NCI-H2171 treated with DMSO at 0.1 percent for 48 hours (cell line): ENCODE measurements at regions not wholly inside any gene's neighbourhood (a gene's known extent, or its start where the extent isn't known, plus 50 kb on each side); places are given as distances from the start of the nearest gene placed in this dataset.
"Not testable (repeated sequence)": the region's sequence is repeated elsewhere in the genome, so short reads cannot be mapped to it uniquely, and the experiment has no call there.

Source experiments
- DNase-seq: peaks from one replicate; lab custom pipeline; 2025; lab: John Stamatoyannopoulos, UW

DNA sequence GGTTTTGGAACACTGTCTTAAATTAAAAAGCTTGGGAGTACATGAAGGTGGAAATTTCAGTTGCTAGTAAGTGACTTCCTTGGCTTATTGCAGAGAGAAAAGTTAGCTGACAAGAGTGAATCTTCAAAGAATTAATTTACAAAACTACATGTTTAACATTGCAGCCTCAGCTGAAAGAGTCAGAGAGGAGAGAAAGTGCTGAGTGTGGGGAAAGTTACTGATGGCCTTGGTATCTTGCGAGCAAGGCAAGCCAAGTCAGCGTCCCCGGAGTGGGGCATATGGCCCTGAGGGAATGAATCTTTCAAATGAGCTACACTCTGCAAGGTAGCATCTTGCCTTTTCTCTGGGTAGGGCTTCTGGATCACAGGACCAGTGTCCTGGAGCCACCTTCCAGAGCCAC, 131.3 kb downstream of the LPIN1 start:
- no peak for DNase-seq

DNA sequence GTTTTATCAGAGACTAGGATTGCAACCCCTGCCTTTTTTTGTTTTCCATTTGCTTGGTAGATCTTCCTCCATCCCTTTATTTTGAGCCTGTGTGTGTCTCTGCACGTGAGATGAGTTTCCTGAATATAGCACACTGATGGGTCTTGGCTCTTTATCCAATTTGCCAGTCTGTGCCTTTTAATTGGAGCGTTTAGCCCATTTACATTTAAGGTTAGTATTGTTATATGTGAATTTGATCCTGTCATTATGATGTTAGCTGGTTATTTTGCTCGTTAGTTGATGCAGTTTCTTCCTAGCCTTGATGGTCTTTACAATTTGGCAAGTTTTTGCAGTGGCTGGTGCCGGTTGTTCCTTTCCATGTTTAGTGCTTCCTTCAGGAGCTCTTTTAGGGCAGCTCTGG, 138.8 kb downstream of the LPIN1 start:
- not testable (repeated sequence) for DNase-seq

DNA sequence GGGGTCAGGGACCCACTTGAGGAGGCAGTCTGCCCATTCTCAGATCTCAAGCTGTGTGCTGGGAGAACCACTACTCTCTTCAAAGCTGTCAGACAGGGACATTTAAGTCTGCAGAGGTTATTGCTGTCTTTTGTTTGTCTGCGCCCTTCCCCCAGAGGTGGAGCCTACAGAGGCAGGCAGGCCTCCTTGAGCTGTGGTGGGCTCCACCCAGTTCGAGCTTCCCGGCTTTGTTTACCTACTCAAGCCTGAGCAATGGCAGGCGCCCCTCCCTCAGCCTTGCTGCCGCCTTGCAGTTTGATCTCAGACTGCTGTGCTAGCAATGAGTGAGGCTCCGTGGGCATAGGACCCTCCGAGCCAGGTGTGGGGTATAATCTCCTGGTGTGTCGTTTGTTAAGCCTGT, 140.5 kb downstream of the LPIN1 start:
- peak; percentile 79 for DNase-seq

DNA sequence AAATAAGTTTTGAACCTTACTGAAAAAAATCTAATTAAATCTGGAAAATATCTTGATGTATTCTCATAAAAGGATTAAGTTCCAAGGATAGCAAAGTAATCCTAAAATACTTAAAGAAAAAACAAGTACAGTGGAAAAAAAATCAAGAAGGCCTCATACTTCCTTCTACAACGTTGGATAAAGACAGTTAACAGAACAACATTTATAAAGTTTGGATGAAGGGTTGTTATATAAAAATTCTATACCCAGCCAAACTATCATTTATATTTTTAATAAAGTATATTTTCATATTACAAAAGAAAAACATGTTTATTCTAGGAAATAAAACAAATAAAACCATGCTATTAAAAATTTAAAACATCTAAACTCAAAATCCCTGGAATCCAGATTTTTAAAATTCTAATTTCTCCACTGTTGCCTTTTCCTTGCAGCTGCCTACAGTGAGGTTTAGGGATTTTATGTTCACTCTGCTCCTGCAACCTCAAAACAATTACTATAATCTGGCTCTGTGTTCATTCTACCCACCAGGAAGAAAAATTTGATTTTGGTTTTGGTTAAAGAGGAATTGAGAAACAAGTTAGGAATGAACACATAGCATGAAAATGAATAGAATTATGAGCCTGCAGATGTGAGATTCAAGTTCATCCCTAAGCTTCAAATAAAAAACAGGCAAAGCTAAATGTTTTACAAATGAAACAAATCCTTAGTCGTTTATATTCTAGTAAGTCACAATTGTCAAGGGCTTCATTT, 142.8 kb downstream of the LPIN1 start:
- DNase-seq: no peak

DNA sequence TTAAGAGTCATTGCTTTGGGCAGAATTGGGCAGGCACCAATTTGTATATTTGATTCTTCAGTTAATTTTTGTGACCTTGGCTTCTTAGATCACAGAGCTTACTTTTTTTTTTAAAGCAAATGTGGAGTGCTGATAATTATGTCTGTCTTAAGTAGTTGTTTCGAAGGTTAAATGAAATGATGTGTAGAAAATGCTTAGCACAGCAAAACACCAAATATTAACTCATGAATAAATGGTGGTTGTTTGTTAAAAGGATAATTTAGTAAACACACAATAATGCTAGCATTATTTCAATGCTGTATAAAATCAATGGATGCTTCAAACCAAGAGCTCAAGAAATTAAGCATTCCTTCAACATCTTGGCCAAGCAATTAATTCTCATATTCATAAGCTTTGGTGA, 143.4 kb downstream of the LPIN1 start:
- no peak for DNase-seq

DNA sequence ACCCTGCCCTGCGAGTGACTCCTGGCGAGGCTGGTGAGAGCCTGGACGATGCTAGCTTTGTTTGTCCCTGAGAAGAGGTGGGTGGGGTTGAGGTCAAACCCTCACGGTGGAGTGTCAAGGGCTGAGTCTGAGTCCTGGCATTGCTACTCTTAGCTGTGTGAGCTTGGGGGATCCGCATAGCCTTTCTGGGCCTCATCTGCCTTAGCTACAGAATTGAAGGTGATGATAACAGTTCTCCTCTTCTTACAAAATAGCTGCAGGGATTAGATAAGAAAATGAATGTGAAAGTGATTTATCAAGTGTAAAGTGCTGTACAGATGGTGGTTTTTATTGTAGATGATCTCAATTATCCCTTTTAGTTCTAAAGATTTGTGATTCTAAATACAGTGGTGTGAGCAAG, 144.6 kb downstream of the LPIN1 start:
- DNase-seq: no peak

DNA sequence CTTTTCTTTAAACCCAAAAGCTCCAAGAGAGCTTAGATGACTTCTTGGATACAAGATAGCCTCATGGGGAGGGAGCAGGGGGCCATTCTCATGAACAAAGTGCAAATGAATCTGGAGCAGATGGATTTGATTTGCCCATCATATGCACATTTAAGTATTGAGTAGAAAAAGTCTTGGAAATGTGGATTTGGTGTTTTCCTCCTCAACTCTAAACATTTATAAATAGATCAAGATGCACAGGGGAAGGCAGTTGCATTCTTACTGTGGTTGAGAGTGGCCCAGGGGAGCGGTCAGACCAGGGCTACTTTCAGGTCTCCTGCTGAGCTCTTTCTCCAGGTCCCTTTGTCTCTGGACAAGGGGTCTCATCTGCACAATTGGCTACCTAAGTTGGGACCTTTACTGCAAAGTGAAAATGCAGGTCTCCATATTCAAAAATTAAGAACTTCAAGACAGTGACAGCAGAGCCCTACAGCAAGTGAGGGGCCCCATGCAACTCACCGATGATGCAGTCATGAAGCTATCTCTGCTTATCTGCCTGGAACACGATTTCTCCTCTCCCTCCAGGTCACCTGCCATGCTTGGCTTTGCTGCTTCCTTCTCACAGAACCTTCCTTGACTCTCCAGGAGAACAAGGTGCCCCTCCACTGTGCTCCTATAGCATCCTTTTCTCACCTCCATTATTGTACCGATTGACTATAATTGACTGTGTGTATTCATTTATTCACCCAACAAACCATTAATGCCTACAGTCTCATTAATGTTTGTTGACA, 145.4 kb downstream of the LPIN1 start:
- DNase-seq: no peak

DNA sequence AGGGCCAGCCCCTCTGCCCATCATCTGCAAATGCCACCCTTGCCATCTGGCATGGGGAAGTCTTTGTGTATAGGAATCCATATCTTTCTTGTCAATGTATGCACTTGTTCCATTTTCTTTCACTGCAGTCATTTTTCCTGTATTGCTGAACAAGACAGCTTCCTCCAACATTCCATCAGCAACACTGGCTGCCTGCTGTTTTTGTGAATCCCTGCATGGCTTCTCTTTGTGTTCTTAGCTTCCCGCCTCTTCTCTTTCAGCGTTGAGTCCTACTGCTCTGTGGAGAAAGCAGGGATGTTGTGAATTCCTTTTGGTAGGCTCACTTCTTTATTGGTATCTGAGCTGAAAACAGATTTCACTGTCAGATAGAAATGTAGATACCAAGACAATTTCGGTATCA, 150.0 kb downstream of the LPIN1 start:
- no peak for DNase-seq

DNA sequence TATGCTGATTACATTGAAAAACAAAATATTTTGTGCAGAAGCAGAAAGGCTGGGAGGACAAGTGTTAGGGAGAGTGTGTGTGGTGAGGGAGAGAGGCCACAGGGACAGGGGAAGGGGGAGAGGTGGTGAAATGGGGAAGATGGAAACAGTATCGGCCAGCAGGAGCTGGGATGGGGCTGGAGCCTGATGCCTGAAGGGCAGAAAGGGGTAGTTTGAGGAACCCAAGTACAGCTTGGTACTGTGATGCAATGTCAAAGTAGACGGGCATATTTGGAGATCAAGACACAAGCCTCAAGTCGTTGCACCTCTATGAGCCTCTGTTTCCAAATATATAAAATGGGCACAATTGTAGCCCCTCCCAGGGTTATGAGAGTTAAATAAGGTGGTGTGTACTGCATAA, 152.1 kb downstream of the LPIN1 start:
- no peak for DNase-seq

DNA sequence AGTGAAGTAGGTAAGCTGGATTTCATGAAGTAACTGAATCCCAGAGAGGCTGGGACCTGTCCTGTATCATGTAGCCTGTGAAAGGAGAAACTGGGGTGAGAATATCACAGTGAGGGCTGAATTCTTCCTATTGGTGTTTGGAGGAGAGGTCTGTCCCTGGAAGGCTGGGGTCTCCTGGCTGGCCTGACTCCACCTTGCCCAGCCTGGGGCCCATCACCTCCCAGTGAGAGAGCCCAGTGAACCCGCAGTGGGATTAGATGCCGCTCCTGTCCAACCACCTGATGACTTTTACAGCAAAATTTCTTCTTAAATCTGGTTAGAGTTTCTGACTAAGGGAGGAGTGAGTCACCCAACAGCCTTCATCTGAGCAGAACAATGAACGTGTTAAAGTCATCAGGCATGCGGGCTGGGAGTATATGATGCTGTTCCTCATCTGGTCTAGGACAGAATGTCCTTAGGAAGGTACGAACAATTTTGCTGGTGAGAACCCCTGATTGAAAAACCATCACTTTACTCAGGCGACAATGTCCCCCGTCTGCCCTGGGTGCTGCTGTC, 152.9 kb downstream of the LPIN1 start:
- DNase-seq: no peak

DNA sequence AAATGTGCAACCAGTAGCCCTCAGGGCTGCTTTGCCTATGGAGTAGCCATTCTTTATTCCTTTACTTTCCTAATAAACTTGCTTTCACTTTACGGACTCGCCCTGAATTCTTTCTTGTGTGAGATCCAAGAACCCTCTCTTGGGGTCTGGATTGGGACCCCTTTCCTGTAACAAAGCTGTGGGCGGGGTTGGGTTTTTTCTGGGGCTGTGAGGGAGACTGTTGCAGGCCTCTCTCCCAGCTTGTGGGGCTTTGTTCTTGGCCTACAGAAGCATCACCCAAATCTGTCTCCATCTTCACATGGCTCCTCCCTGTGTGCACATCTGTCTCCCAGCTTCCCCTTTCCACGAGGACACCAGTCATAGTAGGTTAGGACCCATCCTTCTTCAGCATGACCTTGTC, 154.5 kb downstream of the LPIN1 start:
- not testable (repeated sequence) for DNase-seq

DNA sequence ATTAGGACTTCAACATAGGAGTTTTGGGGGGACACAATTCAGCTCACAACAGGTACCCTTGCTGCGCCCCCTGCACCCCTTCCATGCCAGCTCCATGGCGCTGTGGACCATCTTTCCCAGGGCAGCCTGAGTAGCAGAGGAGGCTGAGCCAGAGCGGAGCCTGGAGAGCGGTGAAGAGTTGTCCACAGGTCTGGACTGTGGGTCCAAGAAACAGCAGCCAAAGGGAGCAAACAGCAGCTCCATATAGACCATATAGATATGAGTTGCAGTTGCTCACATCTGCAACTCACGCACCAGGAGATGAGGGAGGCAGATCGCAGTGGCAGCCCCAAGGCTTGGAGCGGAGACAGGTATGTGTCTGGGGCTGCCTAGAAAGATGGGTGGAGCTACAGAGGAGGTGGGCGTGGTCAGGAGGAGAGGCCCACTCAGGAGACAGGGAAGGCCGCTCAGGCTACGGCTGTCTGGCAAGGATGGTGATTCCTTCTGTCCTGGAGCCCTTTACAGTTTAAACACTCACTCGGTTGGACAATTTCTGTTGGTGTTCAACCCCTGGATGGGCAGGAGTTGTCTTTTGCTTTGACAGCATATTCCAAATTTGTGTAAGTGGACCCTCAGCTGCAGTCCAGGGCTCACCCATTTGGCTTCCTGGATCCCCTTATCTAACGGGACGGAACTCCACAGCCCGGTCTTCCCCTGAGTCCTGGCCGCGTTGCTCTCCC, 155.1 kb downstream of the LPIN1 start:
- no peak for DNase-seq

DNA sequence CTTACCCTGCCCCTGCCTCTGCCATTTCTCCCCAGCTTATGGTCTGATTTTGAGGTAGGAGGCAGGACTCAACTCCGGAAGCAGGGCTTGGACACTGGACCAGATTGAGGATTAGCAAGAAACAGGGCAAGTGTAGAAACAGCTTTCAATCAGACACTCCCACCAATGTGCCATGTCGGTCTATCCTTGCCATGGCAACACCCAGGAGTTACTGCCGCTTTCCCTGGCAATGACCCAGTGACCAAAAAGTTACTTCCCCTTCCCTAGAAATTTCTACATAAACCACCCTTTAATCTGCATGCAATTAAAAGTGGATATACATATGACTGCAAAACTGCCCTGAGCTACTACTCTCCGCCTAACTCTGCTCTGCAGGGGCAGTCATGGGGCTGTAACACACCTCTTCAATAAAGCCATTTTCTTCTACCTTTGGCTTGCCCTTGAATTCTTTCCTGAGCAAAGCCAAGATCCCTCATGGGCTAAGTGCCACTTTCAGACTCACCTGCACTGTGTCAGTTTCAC, 156.7 kb downstream of the LPIN1 start:
- no peak for DNase-seq

DNA sequence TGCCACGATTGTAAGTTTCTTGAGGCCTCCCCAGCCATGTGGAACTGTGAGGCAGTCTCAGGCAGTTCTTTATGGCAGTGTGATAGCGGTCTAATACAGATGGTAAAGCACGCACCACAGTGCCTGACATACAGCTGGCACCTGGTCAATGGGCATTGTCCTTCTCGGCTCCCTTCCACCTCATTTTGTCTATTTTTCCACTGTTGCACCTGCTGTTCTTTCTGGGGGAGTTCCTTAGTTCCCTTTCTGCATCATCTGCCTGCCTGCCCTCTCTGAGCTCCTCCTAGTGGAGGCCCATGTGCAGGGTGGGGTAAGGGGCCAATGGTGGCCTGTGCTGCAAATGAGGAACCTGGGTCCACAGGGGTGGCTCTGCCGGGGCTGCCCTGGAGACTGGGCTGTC, 157.6 kb downstream of the LPIN1 start:
- no peak for DNase-seq

DNA sequence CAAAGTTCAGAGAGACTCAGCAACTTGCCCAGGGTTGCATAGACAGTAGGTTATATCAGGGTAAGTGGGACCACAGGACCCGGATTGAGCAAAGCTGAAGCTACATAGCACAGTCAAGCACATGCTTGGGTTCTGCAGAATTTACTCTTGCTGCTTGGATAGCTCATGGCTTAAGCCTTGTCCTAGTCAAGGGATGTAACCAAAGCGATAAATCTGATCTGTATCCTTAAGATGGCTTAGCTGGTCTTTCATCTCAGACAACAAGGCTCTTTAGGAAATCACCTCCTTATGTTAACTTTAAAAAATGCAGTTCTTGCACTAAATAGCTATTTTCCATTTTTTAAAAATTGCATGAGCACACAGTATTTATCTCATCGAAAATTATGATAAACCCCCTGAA, 158.5 kb downstream of the LPIN1 start:
- DNase-seq: no peak

DNA sequence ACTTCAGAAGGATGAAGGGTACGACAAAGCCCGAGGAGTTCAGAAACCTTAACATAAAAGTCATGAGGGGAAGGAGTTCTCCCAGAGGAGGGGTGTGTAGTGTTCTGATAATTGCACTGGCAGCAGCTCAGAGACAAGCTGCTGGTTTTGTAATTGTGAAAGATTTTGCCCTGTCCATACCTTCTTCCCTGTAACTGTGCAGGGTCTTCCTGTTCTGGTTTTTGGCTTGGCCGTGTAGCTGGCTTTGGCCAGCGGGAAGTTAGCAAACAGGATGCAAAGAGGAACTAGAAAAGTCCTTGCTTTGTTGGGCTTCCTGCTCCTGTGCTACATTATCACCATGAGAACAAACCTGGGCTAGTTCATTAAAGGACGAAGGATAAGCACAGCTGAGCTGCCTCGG, 160.8 kb downstream of the LPIN1 start:
- DNase-seq: no peak

DNA sequence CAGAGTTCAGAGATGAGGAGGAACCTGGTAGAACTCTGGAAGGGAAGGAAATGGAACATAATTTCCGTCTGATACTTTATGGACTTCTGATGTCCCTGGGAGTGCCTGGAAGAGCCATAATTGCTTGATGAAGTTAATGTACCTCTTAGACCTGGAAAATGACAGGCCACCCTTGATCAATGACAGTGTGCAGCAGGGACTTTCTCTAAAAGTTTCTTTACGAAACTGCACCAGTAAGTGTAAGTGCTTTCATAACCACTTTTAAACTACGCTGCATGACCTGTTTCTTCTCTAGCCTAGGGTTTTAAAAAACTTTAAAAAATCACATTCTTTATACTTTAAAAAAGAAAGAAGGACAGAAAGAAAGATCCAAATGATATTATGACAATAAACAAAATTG, 164.5 kb downstream of the LPIN1 start:
- no peak for DNase-seq

DNA sequence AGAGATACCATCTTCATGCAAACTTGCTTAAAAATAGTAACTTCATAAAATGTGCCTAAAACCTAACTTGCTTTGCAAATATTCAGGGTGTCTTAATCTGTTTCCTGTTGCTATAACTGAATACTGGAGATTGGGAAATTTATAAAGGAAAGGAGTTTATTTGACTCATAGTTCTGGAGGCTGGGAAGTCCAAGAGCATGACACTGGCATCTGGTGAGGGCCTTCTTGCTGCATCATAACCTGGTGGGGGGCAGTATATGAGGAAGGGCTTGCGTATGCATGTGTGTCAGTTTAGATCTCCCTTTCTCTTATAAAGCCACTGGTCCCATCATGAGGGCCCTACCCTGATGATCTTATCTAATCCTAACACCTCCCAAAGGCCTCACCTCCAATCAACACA, 166.5 kb downstream of the LPIN1 start:
- no peak for DNase-seq

DNA sequence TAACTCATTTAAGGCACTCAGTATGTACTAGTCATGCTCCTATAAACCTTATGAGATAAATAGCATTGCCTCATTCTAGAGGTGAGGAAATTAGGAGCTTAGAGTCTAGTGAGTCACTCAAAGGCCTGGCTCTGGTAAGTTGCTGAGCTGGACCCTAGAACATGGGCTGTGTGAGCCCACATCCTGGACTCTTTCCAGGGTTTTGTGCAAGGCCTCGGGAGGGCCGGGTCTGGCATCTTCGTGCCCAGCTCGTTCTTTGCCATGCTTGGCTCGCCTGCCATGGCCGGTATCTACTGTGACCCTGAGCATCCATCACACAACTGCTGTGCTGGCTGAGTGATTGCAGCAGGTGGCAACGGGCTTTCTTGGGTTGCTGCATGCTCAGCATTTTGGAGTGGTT, 168.0 kb downstream of the LPIN1 start:
- DNase-seq: no peak

DNA sequence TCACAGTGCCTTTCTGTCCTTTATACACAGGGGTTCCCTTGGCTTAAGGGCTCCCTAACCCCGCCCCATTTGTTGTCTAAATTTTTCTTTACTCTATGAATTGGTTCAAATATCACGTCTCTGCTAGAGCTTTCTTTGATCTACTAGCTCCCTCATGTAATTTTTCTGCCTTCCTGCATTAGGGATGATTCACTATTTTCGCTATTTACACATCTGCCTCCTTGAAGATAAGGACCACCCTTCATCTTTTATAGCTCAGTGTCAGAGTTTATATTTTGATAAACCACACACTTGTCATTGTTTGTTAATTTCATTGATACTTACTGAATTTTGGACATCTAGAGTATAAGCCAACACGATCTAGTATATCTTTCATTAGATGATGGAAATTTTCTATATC, 169.2 kb downstream of the LPIN1 start:
- no peak for DNase-seq

DNA sequence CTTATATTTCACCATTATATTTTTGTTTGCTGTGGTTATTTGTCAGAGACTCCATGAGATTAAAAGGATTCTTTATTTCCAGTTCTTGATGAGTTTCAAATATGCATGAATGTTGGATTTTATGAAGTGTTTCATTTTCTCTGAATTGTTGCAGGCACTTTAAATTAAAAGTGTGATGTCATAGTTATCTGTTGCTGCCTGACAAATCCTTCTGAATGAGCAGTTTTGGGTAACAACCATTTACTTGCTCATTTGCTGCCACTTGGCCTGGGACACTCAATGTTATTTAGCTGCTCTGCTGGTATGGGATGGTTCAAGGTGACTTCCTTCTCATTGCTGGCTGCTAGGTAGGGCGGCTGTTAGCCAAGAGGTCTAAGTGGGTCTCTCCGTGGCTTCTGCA, 173.5 kb downstream of the LPIN1 start:
- no peak for DNase-seq

DNA sequence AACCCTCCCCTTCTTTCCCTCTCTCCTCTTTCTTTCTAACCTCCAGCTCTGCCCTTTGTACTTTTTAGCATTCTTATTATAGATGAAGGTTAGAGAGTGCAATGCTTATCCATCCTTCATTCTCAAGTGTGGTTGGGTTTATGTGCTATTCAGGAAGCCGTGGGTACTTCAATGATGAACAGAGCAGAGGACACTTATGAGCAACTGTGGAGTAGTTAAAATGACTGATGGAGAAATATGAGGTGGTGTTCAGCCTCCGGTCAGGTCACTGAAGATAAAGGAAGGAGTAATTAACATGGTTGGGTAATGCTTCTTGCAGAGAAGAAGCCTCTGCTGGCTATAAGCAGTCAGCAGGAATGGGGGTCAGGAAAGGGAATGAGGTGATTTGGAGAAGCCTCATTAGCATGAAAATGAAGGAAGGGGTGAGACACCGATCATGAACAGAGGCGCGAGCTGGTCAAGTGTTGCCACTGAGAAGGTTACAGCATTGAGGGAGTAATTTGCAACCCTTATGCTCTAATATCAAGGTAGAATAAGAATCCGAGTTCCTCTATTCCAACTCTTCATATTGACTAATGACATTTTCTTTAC, 174.7 kb downstream of the LPIN1 start:
- DNase-seq: no peak
